IPS DF 19.7 (cell line): ENCODE measurements at regions not wholly inside any gene's neighbourhood (a gene's known extent, or its start where the extent isn't known, plus 50 kb on each side); places are given as distances from the start of the nearest gene placed in this dataset.
"Not testable (repeated sequence)": the region's sequence is repeated elsewhere in the genome, so short reads cannot be mapped to it uniquely, and the experiment has no call there.

Source experiments
- DNase-seq: peaks from one replicate; pipeline ENCODE4 v3.0.0-alpha.2; 2013; ENCODE audit warnings: low read depth, low spot score

GRCh38 chr5:127133071-127133470 lies 59.8 kb upstream of the C5orf63 start:
- no peak for DNase-seq

GRCh38 chr5:127136908-127137307 lies 63.6 kb upstream of the C5orf63 start:
- no peak for DNase-seq

- no peak for DNase-seq
These were observed 70.4 kb upstream of the C5orf63 start for GRCh38 chr5:127143722-127144121.

DNA sequence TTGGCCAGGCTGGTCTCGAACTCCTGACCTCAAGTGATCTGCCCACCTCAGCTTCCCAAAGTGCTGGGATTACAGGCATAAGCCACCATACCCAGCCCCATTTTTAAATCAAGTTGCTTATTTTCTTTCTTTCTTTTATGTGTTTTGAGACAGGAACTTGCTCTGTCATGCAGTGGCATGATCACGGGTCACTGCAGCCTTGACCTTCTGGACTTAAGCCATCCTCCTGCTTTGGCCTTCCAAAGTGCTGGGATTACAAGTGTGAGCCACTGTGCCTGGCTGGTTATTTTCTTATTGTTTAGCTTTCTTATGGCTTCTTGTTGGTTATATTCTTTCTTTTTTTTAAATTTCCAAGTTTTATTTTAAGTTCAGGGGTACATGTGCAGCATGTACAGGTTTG lies 79.7 kb upstream of the C5orf63 start:
- DNase-seq, result no peak

DNA sequence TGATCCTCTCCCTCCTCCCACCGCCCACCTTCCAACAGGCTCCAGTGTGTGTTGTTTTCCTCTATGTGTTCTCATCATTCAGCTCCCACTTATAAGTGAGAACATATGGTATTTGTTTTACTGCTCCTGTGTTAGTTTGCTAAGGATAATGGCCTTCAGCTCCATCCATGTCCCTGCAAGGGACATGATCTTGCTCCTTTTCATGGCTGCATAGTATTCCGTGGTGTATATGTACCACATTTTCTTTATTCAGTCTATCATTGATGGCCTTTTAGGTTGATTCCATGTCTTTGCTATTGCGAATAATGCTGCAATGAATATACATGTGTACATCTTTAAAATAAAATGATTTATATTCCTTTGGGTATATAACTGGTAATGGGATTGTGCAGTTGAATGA lies 80.2 kb upstream of the C5orf63 start:
- DNase-seq, result no peak

GRCh38 chr5:127163750-127164149 lies 90.4 kb upstream of the C5orf63 start:
- DNase-seq, result no peak

GRCh38 chr5:127170918-127171600 lies 97.8 kb upstream of the C5orf63 start:
- no peak for DNase-seq

DNA sequence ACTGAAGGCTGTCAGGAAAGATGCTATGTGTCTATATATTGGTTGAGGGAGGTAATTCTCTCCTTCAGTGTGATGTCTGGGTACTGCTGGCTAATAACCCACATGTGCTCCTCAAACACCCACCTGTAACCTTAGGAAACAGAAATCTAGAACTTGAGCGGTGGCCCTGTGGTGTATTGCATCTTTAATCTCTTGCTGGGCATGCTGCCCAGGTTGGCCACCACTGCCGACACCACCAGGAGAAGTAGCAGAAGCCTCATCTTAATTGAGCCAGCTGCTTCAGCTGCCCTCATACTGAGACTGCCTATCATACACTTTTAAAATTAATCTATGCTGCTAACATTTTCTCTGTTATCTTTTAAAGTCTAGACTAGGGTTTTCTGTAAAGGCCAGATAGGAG lies 103.5 kb upstream of the C5orf63 start:
- DNase-seq, result no peak

DNA sequence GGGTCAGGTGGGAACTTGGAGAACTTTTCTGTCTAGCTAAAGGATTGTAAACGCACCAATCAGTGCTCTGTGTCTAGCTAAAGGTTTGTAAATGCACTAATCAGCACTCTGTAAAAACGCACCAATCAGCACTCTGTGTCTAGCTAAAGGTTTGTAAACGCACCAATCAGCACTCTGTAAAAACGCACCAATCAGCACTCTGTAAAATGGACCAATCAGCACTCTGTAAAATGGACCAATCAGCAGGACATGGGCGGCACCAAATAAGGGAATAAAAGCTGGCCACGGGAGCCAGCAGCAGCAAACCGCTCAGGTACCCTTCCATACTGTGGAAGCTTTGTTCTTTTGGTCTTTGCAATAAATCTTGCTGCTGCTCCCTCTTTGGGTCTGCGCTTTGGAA lies 108.0 kb upstream of the MEGF10 start:
- DNase-seq, result not testable (repeated sequence)

DNA sequence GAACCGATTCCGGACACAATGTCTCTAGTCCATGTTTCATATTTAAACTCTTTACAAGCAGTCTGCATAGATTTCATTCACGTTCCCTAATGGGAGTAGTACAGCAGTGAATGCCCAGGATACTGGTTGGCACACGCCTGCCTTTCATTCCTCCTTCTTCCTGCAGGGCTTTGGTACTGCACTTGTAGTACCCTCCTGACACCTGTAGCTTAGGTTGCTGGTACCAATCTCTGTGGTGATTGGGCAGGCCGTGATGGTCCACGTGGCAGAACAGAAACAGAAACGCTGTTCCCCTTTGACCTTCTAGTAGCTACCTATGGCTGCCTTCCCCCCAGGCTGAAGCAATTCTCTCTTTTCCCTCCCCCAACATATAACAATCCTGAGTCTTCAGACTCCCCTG lies 107.3 kb upstream of the MEGF10 start:
- no peak for DNase-seq

- DNase-seq, result no peak
These were observed 105.7 kb upstream of the MEGF10 start for GRCh38 chr5:127184851-127185250.

- no peak for DNase-seq
These were observed 103.9 kb upstream of the MEGF10 start for GRCh38 chr5:127186657-127187056.

- no peak for DNase-seq
These were observed 102.9 kb upstream of the MEGF10 start for GRCh38 chr5:127187706-127188105.

- no peak for DNase-seq
These were observed 98.4 kb upstream of the MEGF10 start for GRCh38 chr5:127192150-127192549.

DNA sequence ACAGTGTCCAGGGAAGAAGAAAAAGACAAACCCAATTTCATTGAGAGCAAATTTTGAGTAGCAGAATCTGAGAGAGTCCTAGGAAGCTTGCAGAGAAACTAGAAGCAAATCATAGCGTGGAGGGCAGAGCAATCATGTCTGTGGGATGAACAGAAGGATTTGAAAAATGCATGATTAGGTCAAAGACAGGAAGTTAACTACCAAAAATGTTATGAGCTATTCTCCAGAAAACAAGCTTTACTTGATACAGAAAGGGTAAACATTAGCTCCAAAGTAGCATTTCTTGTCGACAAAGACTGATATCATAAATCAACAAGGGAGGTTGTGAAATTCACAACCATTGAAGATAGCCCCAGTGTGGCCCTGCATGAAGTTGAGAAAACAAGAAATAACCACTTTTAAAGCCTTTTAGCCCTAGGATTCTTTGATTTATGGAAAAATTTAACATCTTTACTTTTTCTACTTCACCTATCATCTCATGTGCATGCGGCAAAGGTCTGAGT lies 97.7 kb upstream of the MEGF10 start:
- no peak for DNase-seq

DNA sequence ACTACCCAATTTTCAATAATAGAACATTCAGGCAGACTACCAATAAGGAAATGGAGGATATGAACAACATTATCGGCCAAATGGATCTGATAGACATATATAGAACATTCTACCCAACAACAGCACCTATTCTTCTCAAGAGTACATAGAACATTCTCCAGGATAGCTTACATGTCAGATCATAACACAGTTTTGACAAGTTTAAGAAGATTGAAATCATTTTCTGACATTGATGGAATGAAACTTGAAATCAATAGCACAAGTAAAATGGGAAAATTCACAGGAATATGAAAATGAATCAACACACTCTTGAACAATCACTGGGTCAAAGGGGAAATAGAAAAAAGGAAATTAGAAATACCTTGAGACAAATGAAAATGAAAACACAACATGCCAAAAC lies 94.6 kb upstream of the MEGF10 start:
- no peak for DNase-seq

- DNase-seq, result peak; percentile 20
These were observed 93.0 kb upstream of the MEGF10 start for GRCh38 chr5:127197402-127198167.

GRCh38 chr5:127202738-127203137 lies 87.9 kb upstream of the MEGF10 start:
- DNase-seq, result not testable (repeated sequence)

GRCh38 chr5:127203818-127204217 lies 86.8 kb upstream of the MEGF10 start:
- DNase-seq, result no peak

DNA sequence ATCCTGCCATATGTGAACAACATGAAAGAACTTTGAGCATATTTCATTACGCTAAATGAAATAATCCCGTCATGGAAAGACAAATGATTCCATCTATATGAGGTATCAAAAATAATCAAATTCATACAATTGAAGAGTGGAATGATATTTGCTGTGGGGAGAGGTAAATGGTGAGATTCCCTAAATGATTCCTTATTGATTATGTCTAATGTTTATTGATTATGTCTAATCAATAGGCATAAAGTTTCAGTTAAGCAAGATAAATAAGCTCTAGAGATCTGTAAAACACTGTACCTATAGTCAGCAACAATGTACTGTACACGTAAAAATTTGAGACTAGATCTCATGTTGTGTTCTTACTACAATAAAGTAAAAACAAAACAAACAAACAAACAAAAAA lies 85.4 kb upstream of the MEGF10 start:
- no peak for DNase-seq

DNA sequence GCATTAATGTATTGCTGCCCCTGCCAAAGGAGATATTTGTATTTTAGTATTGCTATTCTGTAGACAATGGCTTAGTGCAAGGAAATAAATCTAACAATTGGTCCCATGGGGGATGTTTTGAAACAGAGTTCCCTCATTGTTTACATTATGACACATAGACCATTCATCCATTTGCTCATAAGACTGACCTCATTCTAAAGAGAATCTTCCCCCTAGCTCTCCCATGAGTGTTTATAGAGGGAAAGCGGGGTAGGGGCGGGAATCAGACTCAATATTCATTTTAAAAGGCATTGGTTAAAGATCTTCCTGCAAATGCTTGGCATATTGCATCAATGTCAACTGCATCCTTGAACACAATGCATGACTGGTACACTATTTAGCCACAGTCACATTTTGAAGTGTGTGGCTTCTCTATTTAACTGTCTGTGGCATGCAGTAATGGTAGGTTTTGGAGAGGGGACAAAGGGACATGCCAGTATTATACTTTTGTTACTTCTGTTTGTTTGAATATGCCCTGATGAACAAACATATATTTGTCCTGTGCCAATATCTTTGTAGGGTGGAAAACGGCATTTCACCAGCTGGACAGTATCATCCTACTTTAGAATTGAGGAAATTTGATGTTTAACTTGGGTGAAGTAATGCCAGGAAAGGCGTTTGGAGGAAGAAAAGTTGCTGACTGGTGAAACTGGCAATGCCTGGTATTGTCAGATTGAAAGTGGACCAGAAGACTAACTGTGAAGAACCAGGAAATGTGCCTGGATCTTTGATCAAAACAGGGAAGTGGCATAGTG lies 84.1 kb upstream of the MEGF10 start:
- no peak for DNase-seq

DNA sequence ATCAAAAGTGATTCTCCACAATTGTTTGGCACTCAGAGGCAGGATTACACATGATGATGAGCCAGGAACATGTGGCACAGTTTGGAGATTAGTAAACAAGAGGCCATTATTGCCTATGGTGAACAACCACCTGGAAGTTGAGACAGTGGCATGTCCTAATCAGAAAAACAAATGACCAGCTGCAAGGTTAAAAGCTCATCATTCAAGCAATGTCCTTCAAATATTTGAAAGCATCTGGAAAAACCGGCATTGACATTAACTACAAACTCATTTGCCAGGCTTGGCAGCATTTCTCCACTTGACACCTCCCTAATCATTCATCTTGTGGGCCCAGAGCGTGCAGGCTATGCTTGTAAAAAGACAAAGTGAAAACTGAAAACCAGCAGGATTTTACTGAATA lies 80.6 kb upstream of the MEGF10 start:
- no peak for DNase-seq
